ENCODE measurements at regions not wholly inside any gene's neighbourhood (a gene's known extent, or its start where the extent isn't known, plus 50 kb on each side); places are given as distances from the start of the nearest gene placed in this dataset.

- no peak for DNase-seq
These were observed 70.5 kb upstream of the BOC start for GRCh38 chr3:113140876-113141275.

GRCh38 chr3:113141543-113141942, 69.8 kb upstream of the BOC start:
- DNase-seq, result no peak

GRCh38 chr3:113142476-113142875, 68.9 kb upstream of the BOC start:
- DNase-seq, result no peak

GRCh38 chr3:113143353-113143752, 68.0 kb upstream of the BOC start:
- DNase-seq, result no peak

GRCh38 chr3:113147681-113148261, 63.6 kb upstream of the BOC start:
- peak; percentile 94 for DNase-seq

- no peak for DNase-seq
These were observed 63.1 kb upstream of the BOC start for GRCh38 chr3:113148284-113148683.

GRCh38 chr3:113150250-113150649, 61.1 kb upstream of the BOC start:
- DNase-seq, result no peak

- DNase-seq, result peak; percentile 45
These were observed 59.8 kb upstream of the BOC start for GRCh38 chr3:113151461-113152031.

GRCh38 chr3:113152849-113153248, 58.5 kb upstream of the BOC start:
- no peak for DNase-seq

GRCh38 chr3:113153499-113154107, 57.8 kb upstream of the BOC start:
- DNase-seq, result no peak

- no peak for DNase-seq
These were observed 54.5 kb upstream of the BOC start for GRCh38 chr3:113156816-113157333.

- DNase-seq, result peak; percentile 71
These were observed 53.8 kb upstream of the BOC start for GRCh38 chr3:113157408-113158030.

- no peak for DNase-seq
These were observed 53.2 kb upstream of the BOC start for GRCh38 chr3:113158171-113158570.

Data from left hindlimb (tissue), 1 donor.